Lower lobe of right lung (tissue), 2 donors: ENCODE measurements at regions not wholly inside any gene's neighbourhood (a gene's known extent, or its start where the extent isn't known, plus 50 kb on each side); places are given as distances from the start of the nearest gene placed in this dataset.

Experiments used
- ATAC-seq, 2 donors: fragments of 200-7000 bp; cut with Tn5 transposase; one replicate each; pipeline ENCODE4 v1.9.1; 2020 to 2022; ENCODE audit warnings: mild to moderate bottlenecking in 2 of 2, moderate library complexity in 2 of 2
- DNase-seq: peaks from one replicate; pipeline ENCODE4 v3.0.0-alpha.2; 2020
- H3K27ac ChIP-seq: fragments of 200-600 bp; one replicate; pipeline ENCODE4 v1.8.0; 2022
- H3K27me3 ChIP-seq: fragments of 200-600 bp; one replicate; pipeline ENCODE4 v1.8.0; 2022; ENCODE audit warnings: low read depth
- H3K36me3 ChIP-seq: fragments of 200-600 bp; one replicate; pipeline ENCODE4 v1.8.0; 2022; ENCODE audit warnings: mild to moderate bottlenecking
- H3K4me1 ChIP-seq: fragments of 200-600 bp; one replicate; pipeline ENCODE4 v1.8.0; 2022
- H3K4me3 ChIP-seq: fragments of 200-600 bp; one replicate; pipeline ENCODE4 v1.8.0; 2022; ENCODE audit warnings: mild to moderate bottlenecking
- H3K9me3 ChIP-seq: fragments of 200-600 bp; one replicate; pipeline ENCODE4 v1.8.0; 2022
- CTCF ChIP-seq: fragments of 200-600 bp; IDR thresholded peaks from one replicate; pipeline ENCODE4 v1.8.0; 2022; ENCODE audit warnings: antibody characterized with exemption, mild to moderate bottlenecking
- intact Hi-C: fragments of 100-400 bp; cut with DNase I; formaldehyde crosslinking; loops from one replicate; pipeline ENCODE4 v1.11.0; 2022
- donor health status: DM: no; HTN: yes; CAD: no; lungs with severe emphysema.

- no peaks in the 10 kb centered on the region for H3K27me3 ChIP-seq
Observed at GRCh38 chr4:159038536-159038935, 64.3 kb upstream of the RAPGEF2 start.

GRCh38 chr4:159041054-159042034, 61.5 kb upstream of the RAPGEF2 start:
- ATAC-seq (no peak), DNase-seq (no peak)
- no peak overlapping the region for H3K27ac ChIP-seq
- no peaks in the 10 kb centered on the region for H3K27me3 ChIP-seq
- no peak for TF ChIP-seq CTCF
- intact Hi-C loops, result no loop called here
- no peaks in the 10 kb centered on the region for H3K9me3 ChIP-seq
- H3K4me3 ChIP-seq, result no peak overlapping the region
- no peaks in the 10 kb centered on the region for H3K36me3 ChIP-seq
- H3K4me1 ChIP-seq, result no peaks in the 10 kb centered on the region

More at GRCh38 chr4:159038536-159038935, 64.3 kb upstream of the RAPGEF2 start:
- DNase-seq (no peak), ATAC-seq (no peak)
- no peak for TF ChIP-seq CTCF
- no peaks in the 10 kb centered on the region for H3K4me1 ChIP-seq
- intact Hi-C loops, result no loop called here
- no peak overlapping the region for H3K27ac ChIP-seq
- H3K9me3 ChIP-seq, result no peaks in the 10 kb centered on the region
- H3K4me3 ChIP-seq, result no peak overlapping the region
- H3K36me3 ChIP-seq, result no peaks in the 10 kb centered on the region

- intact Hi-C loops, result no loop called here
- DNase-seq, result no peak
- no peak for TF ChIP-seq CTCF
- no peaks in the 10 kb centered on the region for H3K4me1 ChIP-seq
- H3K36me3 ChIP-seq, result no peaks in the 10 kb centered on the region
- H3K27me3 ChIP-seq, result no peaks in the 10 kb centered on the region
- H3K9me3 ChIP-seq, result no peaks in the 10 kb centered on the region
- peak; percentile 17 to 54 for ATAC-seq
- H3K4me3 ChIP-seq, result no peak overlapping the region
- no peak overlapping the region for H3K27ac ChIP-seq
Observed at GRCh38 chr4:159042097-159042605, 60.7 kb upstream of the RAPGEF2 start.

- H3K36me3 ChIP-seq, result no peaks in the 10 kb centered on the region
- H3K4me1 ChIP-seq, result no peaks in the 10 kb centered on the region
- no peak overlapping the region for H3K4me3 ChIP-seq
- intact Hi-C loops, result no loop called here
- DNase-seq (no peak), ATAC-seq (no peak)
- no peaks in the 10 kb centered on the region for H3K9me3 ChIP-seq
- no peak for TF ChIP-seq CTCF
- no peak overlapping the region for H3K27ac ChIP-seq
- H3K27me3 ChIP-seq, result no peaks in the 10 kb centered on the region
Observed at GRCh38 chr4:159042868-159043267, 60.0 kb upstream of the RAPGEF2 start.

- Histone ChIP-seq H3K27ac (no peak overlapping the region), H3K9me3 (no peaks in the 10 kb centered on the region), H3K4me1 (peaks cover 4% of the 10 kb centered on the region), H3K36me3 (no peaks in the 10 kb centered on the region), H3K27me3 (no peaks in the 10 kb centered on the region), H3K4me3 (no peak overlapping the region)
- TF ChIP-seq CTCF, result no peak
- ATAC-seq, result no peak
- intact Hi-C loops, result no loop called here
- no peak for DNase-seq
Observed at GRCh38 chr4:159043861-159044260, 59.0 kb upstream of the RAPGEF2 start.
